ENCODE measurements at regions not wholly inside any gene's neighbourhood (a gene's known extent, or its start where the extent isn't known, plus 50 kb on each side); places are given as distances from the start of the nearest gene placed in this dataset.

- Histone ChIP-seq H3K36me3 (no peaks in the 10 kb centered on the region), H3K4me3 (no peak overlapping the region), H3K9me3 (no peaks in the 10 kb centered on the region), H3K4me1 (replicated peaks) (no peaks in the 10 kb centered on the region), H3K27me3 (replicated peaks; ENCODE audit: insufficient read depth) (no peaks in the 10 kb centered on the region), H3K27ac (no peak overlapping the region)
- DNase-seq (ENCODE audit: low spot score) = no peak
- 77% methylated on average over 2 of the region's 2 CpGs for WGBS
- intact Hi-C loops (cut with DNase I) = no loop called here
- no peak for TF ChIP-seq POLR2AphosphoS5 (IDR thresholded peaks at IDR 0.05)
- TF ChIP-seq POLR2A (IDR thresholded peaks at IDR 0.05) = no peak
- TF ChIP-seq CTCF (IDR thresholded peaks at IDR 0.05) = no peak
These were observed 252.4 kb upstream of the SYT1 start for GRCh38 chr12:78612190-78612589.

GRCh38 chr12:78617683-78618082 is 246.9 kb upstream of the SYT1 start:
- Histone ChIP-seq H3K27me3 (replicated peaks; ENCODE audit: insufficient read depth) (no peaks in the 10 kb centered on the region), H3K36me3 (no peaks in the 10 kb centered on the region), H3K4me1 (replicated peaks) (no peaks in the 10 kb centered on the region), H3K9me3 (no peaks in the 10 kb centered on the region), H3K27ac (no peak overlapping the region), H3K4me3 (no peak overlapping the region)
- intact Hi-C loops (cut with DNase I) = no loop called here
- WGBS = 87% methylated on average over 2 of the region's 2 CpGs
- no peak for DNase-seq (ENCODE audit: low spot score)
- no peak for TF ChIP-seq POLR2A (IDR thresholded peaks at IDR 0.05)
- TF ChIP-seq CTCF (IDR thresholded peaks at IDR 0.05) = no peak
- TF ChIP-seq POLR2AphosphoS5 (IDR thresholded peaks at IDR 0.05) = no peak

GRCh38 chr12:78622529-78623195 is 241.9 kb upstream of the SYT1 start:
- Histone ChIP-seq H3K4me3 (no peak overlapping the region), H3K27me3 (replicated peaks; ENCODE audit: insufficient read depth) (no peaks in the 10 kb centered on the region), H3K9me3 (no peaks in the 10 kb centered on the region), H3K27ac (no peak overlapping the region), H3K4me1 (replicated peaks) (no peaks in the 10 kb centered on the region), H3K36me3 (no peaks in the 10 kb centered on the region)
- DNase-seq (ENCODE audit: low spot score) = no peak
- no peak for TF ChIP-seq POLR2A (IDR thresholded peaks at IDR 0.05)
- TF ChIP-seq POLR2AphosphoS5 (IDR thresholded peaks at IDR 0.05) = no peak
- no peak for TF ChIP-seq CTCF (IDR thresholded peaks at IDR 0.05)
- intact Hi-C loops (cut with DNase I) = no loop called here
- WGBS = 78% methylated on average over 3 of the region's 3 CpGs

- 42% methylated on average over 1 of the region's 1 CpG for WGBS
- H3K4me3 ChIP-seq = no peak overlapping the region
- no peaks in the 10 kb centered on the region for H3K27me3 ChIP-seq (replicated peaks; ENCODE audit: insufficient read depth)
- TF ChIP-seq POLR2AphosphoS5 (IDR thresholded peaks at IDR 0.05) (no peak), CTCF (IDR thresholded peaks at IDR 0.05) (no peak), POLR2A (IDR thresholded peaks at IDR 0.05) (no peak)
- no peak overlapping the region for H3K27ac ChIP-seq
- no peak for DNase-seq (ENCODE audit: low spot score)
- no peaks in the 10 kb centered on the region for H3K36me3 ChIP-seq
- intact Hi-C loops (cut with DNase I) = no loop called here
- H3K9me3 ChIP-seq = no peaks in the 10 kb centered on the region
- no peaks in the 10 kb centered on the region for H3K4me1 ChIP-seq (replicated peaks)
These were observed 236.0 kb upstream of the SYT1 start for GRCh38 chr12:78628491-78629100.

Data from prostate gland (tissue), 2 donors.